Osteoblast (primary cell): ENCODE measurements at regions not wholly inside any gene's neighbourhood (a gene's known extent, or its start where the extent isn't known, plus 50 kb on each side); places are given as distances from the start of the nearest gene placed in this dataset.

Source experiments
- DNase-seq: peaks from one replicate; pipeline ENCODE4 v3.0.0; 2011; ENCODE audit warnings: low spot score, mixed read lengths; ENCODE audit not compliant: insufficient read length; ENCODE audit errors: missing footprints
- H2AFZ ChIP-seq: 2 replicates; pipeline ENCODE4 v1.6.0; 2011; ENCODE audit warnings: mild to moderate bottlenecking, low read length
- H3K27ac ChIP-seq: 2 replicates; pipeline ENCODE4 v1.5.1; 2011; ENCODE audit warnings: mild to moderate bottlenecking, low read depth, low read length, moderate library complexity
- H3K27me3 ChIP-seq: 2 replicates; pipeline ENCODE4 v1.6.0; 2012; ENCODE audit warnings: mild to moderate bottlenecking, control low read depth, inconsistent platforms, low read length, moderate library complexity; ENCODE audit not compliant: insufficient read depth
- H3K36me3 ChIP-seq: 2 replicates; pipeline ENCODE4 v1.5.1; 2011; ENCODE audit warnings: mild to moderate bottlenecking, low read length, control low read depth, moderate library complexity; ENCODE audit not compliant: insufficient read depth
- H3K4me1 ChIP-seq: 2 replicates; pipeline ENCODE4 v1.5.1; 2011; ENCODE audit warnings: mild to moderate bottlenecking, low read length, control low read depth, moderate library complexity; ENCODE audit not compliant: insufficient read depth
- H3K4me2 ChIP-seq: 2 replicates; pipeline ENCODE4 v1.6.0; 2011; ENCODE audit warnings: mild to moderate bottlenecking, low read length; ENCODE audit not compliant: insufficient read depth
- H3K4me3 ChIP-seq: fragments of 200-600 bp; sonication (generic); 3 replicates; pipeline ENCODE4 v1.5.1; 2012; ENCODE audit warnings: mild to moderate bottlenecking, low read length, inconsistent platforms; ENCODE audit not compliant: insufficient read depth
- H3K79me2 ChIP-seq: 2 replicates; pipeline ENCODE4 v1.6.0; 2012; ENCODE audit warnings: mild to moderate bottlenecking, low read length, control low read depth, inconsistent platforms; ENCODE audit not compliant: insufficient read depth
- H3K9me3 ChIP-seq: 2 replicates; pipeline ENCODE4 v1.5.1; 2011; ENCODE audit warnings: low read depth, low read length, control low read depth
- H4K20me1 ChIP-seq: 2 replicates; pipeline ENCODE4 v1.6.0; 2012; ENCODE audit warnings: mild to moderate bottlenecking, low read length, control low read depth; ENCODE audit not compliant: insufficient read depth
- TF ChIP-seq, protein P1 (sequence below): IDR thresholded peaks from 2 replicates; pipeline ENCODE4 v1.5.1; 2011; ENCODE audit warnings: mild to moderate bottlenecking, low read depth, low read length, moderate library complexity; ENCODE audit errors: extremely low read depth

DNA sequence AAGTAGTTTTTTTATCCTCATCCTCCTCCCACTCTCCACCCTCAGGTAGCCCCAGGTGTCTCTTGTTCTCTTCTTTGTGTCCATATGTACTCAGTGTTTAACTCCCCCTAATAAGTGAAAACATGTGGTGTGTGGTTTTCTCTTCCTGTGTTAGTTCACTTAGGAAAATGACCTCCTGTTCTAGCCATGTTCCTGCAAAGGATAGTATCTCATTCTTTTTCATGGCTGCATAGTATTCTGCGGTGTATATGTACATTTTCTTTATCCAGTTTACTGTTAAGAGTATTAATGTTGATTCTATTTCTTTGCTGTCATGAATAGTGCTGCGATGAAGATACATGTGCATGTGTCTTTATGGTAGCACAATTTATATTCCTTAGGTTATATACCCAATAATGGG, 68.4 kb upstream of the RANBP3L start:
- no peaks in the 10 kb centered on the region for H3K27me3 ChIP-seq
- H3K27ac ChIP-seq: no peak overlapping the region
- no peaks in the 10 kb centered on the region for H3K9me3 ChIP-seq
- no peaks in the 10 kb centered on the region for H3K36me3 ChIP-seq
- TF ChIP-seq, protein P1, sequence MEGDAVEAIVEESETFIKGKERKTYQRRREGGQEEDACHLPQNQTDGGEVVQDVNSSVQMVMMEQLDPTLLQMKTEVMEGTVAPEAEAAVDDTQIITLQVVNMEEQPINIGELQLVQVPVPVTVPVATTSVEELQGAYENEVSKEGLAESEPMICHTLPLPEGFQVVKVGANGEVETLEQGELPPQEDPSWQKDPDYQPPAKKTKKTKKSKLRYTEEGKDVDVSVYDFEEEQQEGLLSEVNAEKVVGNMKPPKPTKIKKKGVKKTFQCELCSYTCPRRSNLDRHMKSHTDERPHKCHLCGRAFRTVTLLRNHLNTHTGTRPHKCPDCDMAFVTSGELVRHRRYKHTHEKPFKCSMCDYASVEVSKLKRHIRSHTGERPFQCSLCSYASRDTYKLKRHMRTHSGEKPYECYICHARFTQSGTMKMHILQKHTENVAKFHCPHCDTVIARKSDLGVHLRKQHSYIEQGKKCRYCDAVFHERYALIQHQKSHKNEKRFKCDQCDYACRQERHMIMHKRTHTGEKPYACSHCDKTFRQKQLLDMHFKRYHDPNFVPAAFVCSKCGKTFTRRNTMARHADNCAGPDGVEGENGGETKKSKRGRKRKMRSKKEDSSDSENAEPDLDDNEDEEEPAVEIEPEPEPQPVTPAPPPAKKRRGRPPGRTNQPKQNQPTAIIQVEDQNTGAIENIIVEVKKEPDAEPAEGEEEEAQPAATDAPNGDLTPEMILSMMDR: no peak
- no peak overlapping the region for H3K4me2 ChIP-seq
- no peak for DNase-seq
- peaks cover 38% of the 10 kb centered on the region for H3K4me1 ChIP-seq
- no peaks in the 10 kb centered on the region for H4K20me1 ChIP-seq
- H2AFZ ChIP-seq: no peak overlapping the region
- no peak overlapping the region for H3K4me3 ChIP-seq
- no peaks in the 10 kb centered on the region for H3K79me2 ChIP-seq

DNA sequence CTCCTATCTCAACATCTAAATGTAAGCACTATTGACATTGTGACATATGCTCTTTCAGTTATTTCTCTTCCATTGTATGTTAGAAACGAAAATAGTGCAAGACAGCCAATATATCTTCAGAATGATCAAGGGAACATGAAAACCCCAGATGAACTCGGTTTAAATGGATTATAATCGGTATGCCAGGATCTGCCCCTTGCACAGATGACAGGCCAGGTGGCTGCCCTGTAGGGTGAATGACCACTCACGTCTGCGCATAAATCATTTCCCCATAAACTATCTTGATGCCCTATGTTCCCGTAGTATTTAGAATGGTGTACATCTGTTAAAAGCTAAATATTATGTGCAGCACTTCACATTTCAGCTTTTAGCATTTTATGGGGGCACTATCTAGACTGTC, 69.7 kb upstream of the RANBP3L start:
- no peak overlapping the region for H2AFZ ChIP-seq
- no peaks in the 10 kb centered on the region for H3K79me2 ChIP-seq
- TF ChIP-seq, protein P1: no peak
- H3K27ac ChIP-seq: no peak overlapping the region
- no peak overlapping the region for H3K4me3 ChIP-seq
- H4K20me1 ChIP-seq: no peaks in the 10 kb centered on the region
- no peak for DNase-seq
- H3K36me3 ChIP-seq: no peaks in the 10 kb centered on the region
- no peak overlapping the region for H3K4me2 ChIP-seq
- H3K9me3 ChIP-seq: no peaks in the 10 kb centered on the region
- H3K27me3 ChIP-seq: no peaks in the 10 kb centered on the region
- peaks cover 40% of the 10 kb centered on the region for H3K4me1 ChIP-seq

DNA sequence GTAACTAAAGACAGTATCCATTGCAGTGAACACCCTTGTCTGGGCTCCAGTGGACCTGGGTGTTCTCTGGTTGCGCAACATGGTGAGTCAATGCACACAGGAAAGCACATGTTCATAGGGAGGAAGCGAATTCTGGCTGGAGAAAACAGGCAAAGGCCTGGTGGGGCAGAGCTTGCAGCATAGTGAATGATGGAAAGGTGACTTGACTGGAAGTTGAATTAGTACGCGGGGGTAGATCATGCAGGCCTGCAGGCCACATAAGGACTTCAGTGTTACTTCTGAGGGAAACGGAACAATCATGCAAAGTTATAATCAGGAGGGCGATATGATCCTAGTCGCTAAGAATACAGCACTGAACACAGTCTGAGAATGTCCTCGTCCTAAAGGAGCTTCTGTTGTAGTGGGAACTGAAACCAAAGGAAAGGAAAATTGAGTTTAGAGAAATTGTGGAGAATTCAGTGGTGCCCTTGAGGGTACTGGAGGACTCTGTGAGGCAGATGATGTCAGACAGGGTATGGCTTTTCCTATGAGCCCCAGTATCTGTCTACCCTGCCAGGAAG, 71.9 kb upstream of the RANBP3L start:
- Histone ChIP-seq H3K4me2 (peak overlapping the region; percentile 49), H3K4me1 (peaks cover 33% of the 10 kb centered on the region), H3K79me2 (no peaks in the 10 kb centered on the region), H3K4me3 (peak overlapping the region; percentile 8), H4K20me1 (no peaks in the 10 kb centered on the region), H3K27ac (peak overlapping the region; percentile 80), H3K36me3 (no peaks in the 10 kb centered on the region), H2AFZ (no peak overlapping the region), H3K27me3 (no peaks in the 10 kb centered on the region), H3K9me3 (no peaks in the 10 kb centered on the region)
- TF ChIP-seq, protein P1: no peak
- DNase-seq: peak; percentile 60

DNA sequence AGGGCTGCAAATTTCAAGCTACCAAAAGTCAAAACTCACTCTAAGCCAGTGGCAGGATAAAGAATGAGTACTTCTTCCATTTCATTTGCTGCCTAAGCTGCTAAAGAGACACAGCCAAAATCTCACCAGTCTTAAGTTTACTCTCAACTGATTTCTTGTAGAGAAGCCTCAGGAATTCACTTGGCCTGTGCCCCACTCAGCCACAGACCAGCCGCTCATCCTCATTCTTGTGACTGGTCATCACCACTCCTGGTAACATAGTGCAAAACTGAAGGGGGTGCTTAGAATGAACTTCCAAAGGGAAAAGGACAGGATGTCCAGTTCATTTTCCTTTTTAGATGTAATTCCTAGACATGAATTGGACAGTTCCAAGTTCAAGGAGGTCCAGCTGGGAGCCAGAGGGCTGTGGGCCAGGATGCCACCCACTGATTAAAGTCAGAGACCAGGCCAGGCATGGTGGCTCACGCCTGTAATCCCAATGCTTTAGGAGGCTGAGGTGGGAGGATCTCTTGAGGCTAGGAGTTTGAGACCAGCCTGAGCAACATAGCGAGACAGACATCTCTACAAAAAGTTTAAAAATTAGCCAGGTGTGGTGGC, 72.7 kb upstream of the RANBP3L start:
- TF ChIP-seq, protein P1: no peak
- H3K9me3 ChIP-seq: no peaks in the 10 kb centered on the region
- H4K20me1 ChIP-seq: no peaks in the 10 kb centered on the region
- DNase-seq: peak; percentile 88
- H3K79me2 ChIP-seq: no peaks in the 10 kb centered on the region
- H3K27me3 ChIP-seq: no peaks in the 10 kb centered on the region
- peak overlapping the region; percentile 80 for H3K27ac ChIP-seq
- H3K4me1 ChIP-seq: peaks cover 38% of the 10 kb centered on the region
- no peak overlapping the region for H2AFZ ChIP-seq
- H3K4me3 ChIP-seq: no peak overlapping the region
- peak overlapping the region; percentile 49 for H3K4me2 ChIP-seq
- H3K36me3 ChIP-seq: no peaks in the 10 kb centered on the region
